Thyroid gland (tissue), 4 donors: ENCODE measurements at regions not wholly inside any gene's neighbourhood (a gene's known extent, or its start where the extent isn't known, plus 50 kb on each side); places are given as distances from the start of the nearest gene placed in this dataset.

Source experiments
- DNase-seq, 2 donors: peaks; one replicate each; pipeline ENCODE4 v3.0.0-alpha.2; 2019
- H3K27ac ChIP-seq, 3 donors: fragments of 200-600 bp; sonication (generic); 1 replicate in 2 of 3; 2 replicates in 1 of 3; pipeline ENCODE4 v1.5.1; 2016 to 2019; ENCODE audit warnings: mild to moderate bottlenecking in 1 of 3, moderate library complexity in 1 of 3
- H3K27me3 ChIP-seq: fragments of 200-600 bp; sonication (generic); one replicate; pipeline ENCODE4 v1.5.1; 2019
- H3K36me3 ChIP-seq, 2 donors: fragments of 200-600 bp; sonication (generic); one replicate each; pipeline ENCODE4 v1.5.1; 2016 to 2019
- H3K4me1 ChIP-seq, 2 donors: fragments of 200-600 bp; sonication (generic); one replicate each; pipeline ENCODE4 v1.5.1; 2017 to 2019
- H3K4me3 ChIP-seq, 3 donors: fragments of 200-600 bp; sonication (generic); replicated peaks in 1 of 3; 1 replicate in 2 of 3; 2 replicates in 1 of 3; pipeline ENCODE4 v1.5.1; 2016; ENCODE audit warnings: mild to moderate bottlenecking in 1 of 3
- H3K9me3 ChIP-seq: fragments of 200-600 bp; sonication (generic); one replicate; pipeline ENCODE4 v1.5.1; 2017
- POLR2A ChIP-seq, 2 donors: fragments of 450-650 bp; IDR thresholded peaks; one replicate each; pipeline ENCODE4 v1.6.1; 2017; ENCODE audit warnings: antibody characterized with exemption in 2 of 2, mild to moderate bottlenecking in 2 of 2, moderate library complexity in 1 of 2
- WGBS, 2 donors: methylation state at CpG; one replicate each; pipeline ENCODE4 v1.1.5; 2017; 5-methylcytosine and 5-hydroxymethylcytosine counted together
- intact Hi-C: fragments of 100-400 bp; cut with DNase I; formaldehyde crosslinking; loops from one replicate; pipeline ENCODE4 v1.15.1; 2023
- TF ChIP-seq, protein P1 (sequence below), 6 experiments: fragments of 200-600 bp in 3 of 6; fragments of 450-650 bp in 3 of 6; sonication (generic) in 3 of 6; IDR thresholded peaks; one replicate each; pipeline ENCODE4 v1.5.1; 2016 to 2019; ENCODE audit warnings: antibody characterized with exemption in 6 of 6, mild to moderate bottlenecking in 2 of 6, inconsistent platforms in 1 of 6, moderate library complexity in 1 of 6

GRCh38 chr6:11633741-11634509 is 96.4 kb downstream of the TMEM170B start:
- H3K4me3 ChIP-seq = no peak overlapping the region
- H3K4me1 ChIP-seq = peaks cover 5 to 15% of the 10 kb centered on the region in 2 donors
- TF ChIP-seq POLR2A (IDR thresholded peaks at IDR 0.05) = no peak
- TF ChIP-seq, protein P1, sequence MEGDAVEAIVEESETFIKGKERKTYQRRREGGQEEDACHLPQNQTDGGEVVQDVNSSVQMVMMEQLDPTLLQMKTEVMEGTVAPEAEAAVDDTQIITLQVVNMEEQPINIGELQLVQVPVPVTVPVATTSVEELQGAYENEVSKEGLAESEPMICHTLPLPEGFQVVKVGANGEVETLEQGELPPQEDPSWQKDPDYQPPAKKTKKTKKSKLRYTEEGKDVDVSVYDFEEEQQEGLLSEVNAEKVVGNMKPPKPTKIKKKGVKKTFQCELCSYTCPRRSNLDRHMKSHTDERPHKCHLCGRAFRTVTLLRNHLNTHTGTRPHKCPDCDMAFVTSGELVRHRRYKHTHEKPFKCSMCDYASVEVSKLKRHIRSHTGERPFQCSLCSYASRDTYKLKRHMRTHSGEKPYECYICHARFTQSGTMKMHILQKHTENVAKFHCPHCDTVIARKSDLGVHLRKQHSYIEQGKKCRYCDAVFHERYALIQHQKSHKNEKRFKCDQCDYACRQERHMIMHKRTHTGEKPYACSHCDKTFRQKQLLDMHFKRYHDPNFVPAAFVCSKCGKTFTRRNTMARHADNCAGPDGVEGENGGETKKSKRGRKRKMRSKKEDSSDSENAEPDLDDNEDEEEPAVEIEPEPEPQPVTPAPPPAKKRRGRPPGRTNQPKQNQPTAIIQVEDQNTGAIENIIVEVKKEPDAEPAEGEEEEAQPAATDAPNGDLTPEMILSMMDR (IDR thresholded peaks at IDR 0.05) = no peak
- peak in 1 of 2 donors; percentile 32 for DNase-seq
- peak overlapping the region in 2 of 3 donors; percentile 18 to 70 for H3K27ac ChIP-seq
- H3K9me3 ChIP-seq = no peaks in the 10 kb centered on the region
- intact Hi-C loops = no loop called here
- WGBS, 2 donors = 73 to 75% methylated on average over 11 of the region's 11 CpGs
- H3K36me3 ChIP-seq = no peaks in the 10 kb centered on the region
- H3K27me3 ChIP-seq = no peaks in the 10 kb centered on the region

GRCh38 chr6:11634948-11635347 is 97.4 kb downstream of the TMEM170B start:
- Histone ChIP-seq H3K4me1 (peaks cover 5 to 15% of the 10 kb centered on the region in 2 donors), H3K36me3 (no peaks in the 10 kb centered on the region), H3K27me3 (no peaks in the 10 kb centered on the region), H3K27ac (no peak overlapping the region), H3K9me3 (no peaks in the 10 kb centered on the region), H3K4me3 (no peak overlapping the region)
- intact Hi-C loops = no loop called here
- no peak for TF ChIP-seq POLR2A (IDR thresholded peaks at IDR 0.05)
- TF ChIP-seq, protein P1 (IDR thresholded peaks at IDR 0.05) = no peak
- 76 to 92% methylated on average over 4 of the region's 4 CpGs for WGBS, 2 donors
- no peak for DNase-seq

DNA sequence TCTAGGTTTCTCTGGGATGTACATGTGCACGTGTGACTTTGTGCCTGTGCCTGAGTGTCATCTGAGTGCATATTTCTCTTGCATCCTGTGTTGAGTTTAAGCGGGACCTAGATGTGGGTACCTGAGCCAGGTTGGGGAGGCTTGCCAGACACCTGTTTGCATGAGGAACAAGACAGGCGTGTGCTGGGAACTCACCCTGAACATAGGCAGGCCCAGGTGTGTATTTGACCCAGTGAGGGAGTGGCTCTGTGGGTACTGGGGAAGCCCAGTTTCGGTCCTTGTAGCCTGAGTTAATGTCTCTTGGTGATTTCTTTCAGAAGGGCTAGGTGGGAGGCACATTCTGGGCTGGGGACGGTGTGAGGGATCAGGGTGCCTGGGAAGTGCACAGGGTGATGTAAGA is 98.6 kb downstream of the TMEM170B start:
- TF ChIP-seq POLR2A (IDR thresholded peaks at IDR 0.05) = no peak
- TF ChIP-seq, protein P1 (IDR thresholded peaks at IDR 0.05) = no peak
- 94 to 98% methylated on average over 5 of the region's 5 CpGs for WGBS, 2 donors
- Histone ChIP-seq H3K9me3 (no peaks in the 10 kb centered on the region), H3K27ac (no peak overlapping the region), H3K27me3 (no peaks in the 10 kb centered on the region), H3K36me3 (no peaks in the 10 kb centered on the region), H3K4me1 (peaks cover 5 to 15% of the 10 kb centered on the region in 2 donors), H3K4me3 (no peak overlapping the region)
- intact Hi-C loops = no loop called here
- DNase-seq = no peak

- H3K27ac ChIP-seq = peak overlapping the region in 1 of 3 donors; percentile 16
- DNase-seq = no peak
- no peaks in the 10 kb centered on the region for H3K9me3 ChIP-seq
- H3K27me3 ChIP-seq = no peaks in the 10 kb centered on the region
- intact Hi-C loops = no loop called here
- H3K4me1 ChIP-seq = peaks cover 5 to 11% of the 10 kb centered on the region in 2 donors
- no peaks in the 10 kb centered on the region for H3K36me3 ChIP-seq
- no peak for TF ChIP-seq POLR2A (IDR thresholded peaks at IDR 0.05)
- TF ChIP-seq, protein P1 (IDR thresholded peaks at IDR 0.05) = no peak
- 62 to 78% methylated on average over 2 of the region's 2 CpGs for WGBS, 2 donors
- H3K4me3 ChIP-seq = no peak overlapping the region
These were observed 99.7 kb downstream of the TMEM170B start for GRCh38 chr6:11637266-11637665.
